ENCODE measurements at regions not wholly inside any gene's neighbourhood (a gene's known extent, or its start where the extent isn't known, plus 50 kb on each side); places are given as distances from the start of the nearest gene placed in this dataset.
"Not testable (repeated sequence)": the region's sequence is repeated elsewhere in the genome, so short reads cannot be mapped to it uniquely, and the experiment has no call there.

GRCh38 chr9:90073186-90073945 lies 468.6 kb downstream of the GADD45G start:
- in situ Hi-C loops (cut with MboI; ENCODE audit: low pct_ligation_motif_present in 1 of 4, low pct_unique_long_range_greater_than_20kb in 1 of 4, low sequenced_read_pairs in 3 of 4) (no loop called here), intact Hi-C loops (cut with DNase I; ENCODE audit: low total_unique reads) (no loop called here)
- TF ChIP-seq POLR2A (IDR thresholded peaks at IDR 0.05) = no peak
- no peak for TF ChIP-seq POLR2AphosphoS5 (IDR thresholded peaks at IDR 0.05)
- no peak for TF ChIP-seq CTCF (IDR thresholded peaks at IDR 0.05)
- TF ChIP-seq EP300 (IDR thresholded peaks at IDR 0.05; ENCODE audit: low read depth) = no peak
- Histone ChIP-seq H3K36me3 (no peaks in the 10 kb centered on the region), H3K4me1 (no peaks in the 10 kb centered on the region), H3K4me3 (no peak overlapping the region), H3K27ac (no peak overlapping the region), H3K27me3 (no peaks in the 10 kb centered on the region), H3K9me3 (no peaks in the 10 kb centered on the region)
- 78% methylated on average over 3 of the region's 3 CpGs; no CpG with 5 or more reads in 1 of the 2 donors for WGBS, 2 donors (ENCODE audit: low coverage in 1 of 2)
- DNase-seq = no peak

- no peaks in the 10 kb centered on the region for H3K4me1 ChIP-seq
- intact Hi-C loops (cut with DNase I; ENCODE audit: low total_unique reads) = no loop called here
- 74 to 95% methylated on average over 4 to 6 of the region's 6 CpGs for WGBS, 2 donors (ENCODE audit: low coverage in 1 of 2)
- in situ Hi-C loops (cut with MboI; ENCODE audit: low pct_ligation_motif_present in 1 of 4, low pct_unique_long_range_greater_than_20kb in 1 of 4, low sequenced_read_pairs in 3 of 4) = no loop called here
- no peak overlapping the region for H3K27ac ChIP-seq
- no peak for DNase-seq
- H3K9me3 ChIP-seq = no peaks in the 10 kb centered on the region
- no peaks in the 10 kb centered on the region for H3K36me3 ChIP-seq
- no peak overlapping the region for H3K4me3 ChIP-seq
- no peaks in the 10 kb centered on the region for H3K27me3 ChIP-seq
- no peak for TF ChIP-seq CTCF (IDR thresholded peaks at IDR 0.05)
- no peak for TF ChIP-seq EP300 (IDR thresholded peaks at IDR 0.05; ENCODE audit: low read depth)
- TF ChIP-seq POLR2A (IDR thresholded peaks at IDR 0.05) = no peak
- TF ChIP-seq POLR2AphosphoS5 (IDR thresholded peaks at IDR 0.05) = no peak
Observed at GRCh38 chr9:90074316-90074962, 469.6 kb downstream of the GADD45G start.

- H3K27me3 ChIP-seq; H3K27ac ChIP-seq; H3K4me1 ChIP-seq; DNase-seq; H3K9me3 ChIP-seq; H3K36me3 ChIP-seq; H3K4me3 ChIP-seq; intact Hi-C loops (cut with DNase I; ENCODE audit: low total_unique reads); in situ Hi-C loops (cut with MboI; ENCODE audit: low pct_ligation_motif_present in 1 of 4, low pct_unique_long_range_greater_than_20kb in 1 of 4, low sequenced_read_pairs in 3 of 4): not testable (repeated sequence)
- WGBS, 2 donors (ENCODE audit: low coverage in 1 of 2) = 84 to 87% methylated on average over 3 of the region's 3 CpGs
Observed at GRCh38 chr9:90077598-90077997, 472.8 kb downstream of the GADD45G start.

GRCh38 chr9:90078988-90079421 lies 474.2 kb downstream of the GADD45G start:
- no peak overlapping the region for H3K27ac ChIP-seq
- DNase-seq = no peak
- intact Hi-C loops (cut with DNase I; ENCODE audit: low total_unique reads) = no loop called here
- H3K9me3 ChIP-seq = no peaks in the 10 kb centered on the region
- in situ Hi-C loops (cut with MboI; ENCODE audit: low pct_ligation_motif_present in 1 of 4, low pct_unique_long_range_greater_than_20kb in 1 of 4, low sequenced_read_pairs in 3 of 4) = no loop called here
- no peaks in the 10 kb centered on the region for H3K36me3 ChIP-seq
- no peaks in the 10 kb centered on the region for H3K4me1 ChIP-seq
- TF ChIP-seq POLR2A (IDR thresholded peaks at IDR 0.05) = no peak
- no peak for TF ChIP-seq POLR2AphosphoS5 (IDR thresholded peaks at IDR 0.05)
- no peak for TF ChIP-seq CTCF (IDR thresholded peaks at IDR 0.05)
- no peak for TF ChIP-seq EP300 (IDR thresholded peaks at IDR 0.05; ENCODE audit: low read depth)
- no peaks in the 10 kb centered on the region for H3K27me3 ChIP-seq
- WGBS, 2 donors (ENCODE audit: low coverage in 1 of 2) = 73 to 75% methylated on average over 4 of the region's 4 CpGs
- no peak overlapping the region for H3K4me3 ChIP-seq
